Neuronal stem cell (in vitro differentiated cells): ENCODE measurements at regions not wholly inside any gene's neighbourhood (a gene's known extent, or its start where the extent isn't known, plus 50 kb on each side); places are given as distances from the start of the nearest gene placed in this dataset.

ENCODE experiments used
- DNase-seq: peaks from one replicate; pipeline ENCODE4 v3.0.0-alpha.2; 2013; ENCODE audit warnings: low spot score
- H2AFZ ChIP-seq: one replicate; pipeline ENCODE4 v1.6.1; 2013; ENCODE audit warnings: mild to moderate bottlenecking, low read length, inconsistent platforms
- H2AK5ac ChIP-seq: 2 replicates; pipeline ENCODE4 v1.6.1; 2013; ENCODE audit warnings: low read depth, mild to moderate bottlenecking, inconsistent platforms, low read length, moderate library complexity, mixed read lengths
- H2BK120ac ChIP-seq: 2 replicates; pipeline ENCODE4 v1.6.1; 2013; ENCODE audit warnings: low read depth, mild to moderate bottlenecking, inconsistent platforms, low read length, moderate library complexity, mixed read lengths
- H2BK12ac ChIP-seq: one replicate; pipeline ENCODE4 v1.6.1; 2013; ENCODE audit warnings: low read length, inconsistent platforms
- H2BK15ac ChIP-seq: 2 replicates; pipeline ENCODE4 v1.6.1; 2013; ENCODE audit warnings: mild to moderate bottlenecking, low read length, inconsistent platforms, mixed read lengths
- H2BK5ac ChIP-seq: one replicate; pipeline ENCODE4 v1.6.1; 2013; ENCODE audit warnings: inconsistent platforms, mild to moderate bottlenecking, low read length, moderate library complexity
- H3K14ac ChIP-seq: one replicate; pipeline ENCODE4 v1.6.1; 2013; ENCODE audit warnings: low read length, inconsistent platforms
- H3K18ac ChIP-seq: 2 replicates; pipeline ENCODE4 v1.6.1; 2013; ENCODE audit warnings: low read length, inconsistent platforms
- H3K23ac ChIP-seq: 2 replicates; pipeline ENCODE4 v1.6.1; 2013; ENCODE audit warnings: low read depth, mild to moderate bottlenecking, mixed read lengths, low read length, inconsistent platforms; ENCODE audit not compliant: poor library complexity
- H3K27ac ChIP-seq: replicated peaks from 3 replicates; pipeline ENCODE4 v1.5.1; 2013; ENCODE audit warnings: low read length, inconsistent platforms
- H3K27me3 ChIP-seq, 3 experiments: 2 replicates each; pipeline ENCODE4 v1.6.1; 2013; ENCODE audit warnings: low read length in 3 of 3, mild to moderate bottlenecking in 2 of 3, inconsistent platforms in 1 of 3, low read depth in 1 of 3, mixed read lengths in 1 of 3, moderate library complexity in 1 of 3; ENCODE audit not compliant: control insufficient read depth in 3 of 3, insufficient read depth in 3 of 3
- H3K36me3 ChIP-seq, 2 donors: replicated peaks in 1 of 2; 2 replicates each; pipeline ENCODE4 v1.6.1; 2013; ENCODE audit warnings: low read length in 2 of 2; ENCODE audit not compliant: control insufficient read depth in 2 of 2, insufficient read depth in 2 of 2
- H3K4ac ChIP-seq: 2 replicates; pipeline ENCODE4 v1.6.1; 2013; ENCODE audit warnings: inconsistent platforms, mild to moderate bottlenecking, low read length, moderate library complexity
- H3K4me1 ChIP-seq, 2 donors: 1 replicate in 1 of 2; 2 replicates in 1 of 2; pipeline ENCODE4 v1.6.1; 2013; ENCODE audit warnings: low read length in 2 of 2, low read depth in 1 of 2; ENCODE audit not compliant: control insufficient read depth in 2 of 2, insufficient read depth in 1 of 2
- H3K4me2 ChIP-seq: one replicate; pipeline ENCODE4 v1.6.1; 2013; ENCODE audit warnings: mild to moderate bottlenecking, low read length, inconsistent platforms; ENCODE audit not compliant: insufficient read depth, poor library complexity, severe bottlenecking
- H3K4me3 ChIP-seq, 2 donors: 2 replicates each; pipeline ENCODE4 v1.5.1; 2013; ENCODE audit warnings: low read length in 2 of 2, mild to moderate bottlenecking in 2 of 2, inconsistent platforms in 1 of 2, moderate library complexity in 1 of 2
- H3K79me1 ChIP-seq: one replicate; pipeline ENCODE4 v1.6.1; 2013; ENCODE audit warnings: low read depth, mild to moderate bottlenecking, inconsistent platforms, low read length, moderate library complexity
- H3K9ac ChIP-seq: one replicate; pipeline ENCODE4 v1.6.1; 2013; ENCODE audit warnings: mild to moderate bottlenecking, low read depth, low read length, inconsistent platforms; ENCODE audit not compliant: poor library complexity
- H3K9me3 ChIP-seq, 2 donors: replicated peaks in 1 of 2; 2 replicates each; pipeline versions ENCODE3 to v1.6.1; 2013; ENCODE audit warnings: low read length in 2 of 2, mild to moderate bottlenecking in 2 of 2, inconsistent platforms in 1 of 2, low read depth in 1 of 2, mixed read lengths in 1 of 2, moderate library complexity in 1 of 2; ENCODE audit not compliant: control insufficient read depth in 2 of 2, insufficient read depth in 1 of 2
- H4K8ac ChIP-seq: one replicate; pipeline ENCODE4 v1.6.1; 2013; ENCODE audit warnings: low read depth, mild to moderate bottlenecking, inconsistent platforms, low read length, moderate library complexity
- H4K91ac ChIP-seq: one replicate; pipeline ENCODE4 v1.6.1; 2013; ENCODE audit warnings: low read length, low read depth, mild to moderate bottlenecking, inconsistent platforms; ENCODE audit not compliant: poor library complexity
- WGBS, 2 donors: extraction: QIAGEN DNeasy Blood & Tissue Kit; methylation state at CpG; one replicate each; pipeline ENCODE4 v1.1.7; 2013; ENCODE audit warnings: missing lambda C conversion rate in 2 of 2, mixed read lengths in 1 of 2; ENCODE audit not compliant: insufficient read length in 2 of 2, insufficient replicate concordance in 1 of 2; ENCODE audit errors: extremely low coverage in 2 of 2; 5-methylcytosine and 5-hydroxymethylcytosine counted together

DNA sequence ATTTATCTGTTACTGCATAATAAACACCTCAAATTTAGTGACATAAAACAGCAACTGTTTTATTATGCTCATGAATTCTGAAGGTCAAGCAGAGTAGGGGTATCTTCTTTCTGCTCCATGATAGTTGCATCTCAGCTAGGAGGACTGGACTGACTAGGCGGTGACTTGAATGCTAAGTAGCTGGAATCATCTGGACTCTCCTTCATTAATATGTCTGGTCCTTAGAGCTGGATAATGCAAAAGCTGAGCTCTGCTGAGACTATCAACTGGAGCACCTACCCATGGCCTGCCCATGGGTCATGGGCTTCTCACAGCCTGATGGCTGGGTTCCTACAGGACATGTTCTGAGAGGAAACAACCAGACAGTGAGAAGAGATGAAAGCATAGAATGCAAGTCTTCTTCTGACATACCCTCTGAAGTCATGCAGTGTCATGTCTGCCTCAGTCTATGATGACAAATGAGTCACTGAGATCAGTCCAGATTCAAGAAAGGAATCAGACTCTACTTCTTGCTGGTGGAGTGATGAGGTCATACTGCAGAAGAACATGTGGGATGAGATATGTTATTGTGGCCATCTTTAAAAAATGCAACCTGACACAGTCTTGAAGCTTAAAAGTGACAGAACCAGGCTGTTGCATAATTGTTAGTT, 174.2 kb upstream of the OSR1 start:
- H3K4me3 ChIP-seq, result no peak overlapping the region
- no peak overlapping the region for H3K14ac ChIP-seq
- no peak overlapping the region for H2AK5ac ChIP-seq
- no peak overlapping the region for H3K18ac ChIP-seq
- DNase-seq, result no peak
- no CpG with 5 or more reads among the region's 1 CpG for WGBS, 2 donors
- H4K8ac ChIP-seq, result no peak overlapping the region
- H2BK15ac ChIP-seq, result no peak overlapping the region
- no peak overlapping the region for H4K91ac ChIP-seq
- no peak overlapping the region for H2BK5ac ChIP-seq
- H3K4me2 ChIP-seq, result no peak overlapping the region
- no peak overlapping the region for H3K23ac ChIP-seq
- no peaks in the 10 kb centered on the region for H3K36me3 ChIP-seq
- no peak overlapping the region for H3K4ac ChIP-seq
- H2BK120ac ChIP-seq, result no peak overlapping the region
- H2AFZ ChIP-seq, result no peak overlapping the region
- H3K4me1 ChIP-seq, result peaks cover 0 to 9% of the 10 kb centered on the region in 2 donors
- H2BK12ac ChIP-seq, result no peak overlapping the region
- no peak overlapping the region for H3K27ac ChIP-seq
- no peaks in the 10 kb centered on the region for H3K9me3 ChIP-seq
- H3K9ac ChIP-seq, result no peak overlapping the region
- H3K79me1 ChIP-seq, result no peaks in the 10 kb centered on the region
- no peaks in the 10 kb centered on the region for H3K27me3 ChIP-seq

DNA sequence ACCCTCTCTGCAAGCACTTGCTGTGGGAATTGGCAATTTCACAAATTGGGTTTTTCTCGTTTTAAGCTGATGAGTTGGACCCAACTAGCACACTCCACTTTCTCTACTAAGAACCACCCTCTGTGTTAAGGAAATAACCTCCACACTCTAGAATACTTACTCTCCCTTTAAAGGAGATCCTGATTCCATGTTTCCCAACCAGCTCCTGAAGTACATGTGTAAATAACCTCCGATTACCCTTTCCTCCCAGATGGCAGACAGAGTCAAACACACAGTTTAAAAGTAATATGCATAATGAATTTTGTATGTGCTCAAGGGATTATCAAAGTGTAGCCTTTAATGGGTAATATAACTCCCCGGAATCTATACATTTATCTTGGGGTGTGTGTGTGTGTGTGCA, 171.3 kb upstream of the OSR1 start:
- Histone ChIP-seq H3K18ac (no peak overlapping the region), H3K4me2 (no peak overlapping the region), H3K9ac (no peak overlapping the region), H3K9me3 (no peaks in the 10 kb centered on the region), H2BK15ac (no peak overlapping the region), H3K27ac (no peak overlapping the region), H3K4me1 (no peaks in the 10 kb centered on the region), H3K4me3 (no peak overlapping the region), H2BK12ac (no peak overlapping the region), H4K8ac (no peak overlapping the region), H2BK5ac (no peak overlapping the region), H3K27me3 (no peaks in the 10 kb centered on the region), H3K23ac (no peak overlapping the region), H3K36me3 (no peaks in the 10 kb centered on the region), H3K14ac (no peak overlapping the region), H4K91ac (no peak overlapping the region), H2AFZ (no peak overlapping the region), H3K79me1 (no peaks in the 10 kb centered on the region), H3K4ac (no peak overlapping the region), H2BK120ac (no peak overlapping the region), H2AK5ac (no peak overlapping the region)
- DNase-seq, result no peak
- WGBS, 2 donors, result no CpG with 5 or more reads among the region's 3 CpGs

DNA sequence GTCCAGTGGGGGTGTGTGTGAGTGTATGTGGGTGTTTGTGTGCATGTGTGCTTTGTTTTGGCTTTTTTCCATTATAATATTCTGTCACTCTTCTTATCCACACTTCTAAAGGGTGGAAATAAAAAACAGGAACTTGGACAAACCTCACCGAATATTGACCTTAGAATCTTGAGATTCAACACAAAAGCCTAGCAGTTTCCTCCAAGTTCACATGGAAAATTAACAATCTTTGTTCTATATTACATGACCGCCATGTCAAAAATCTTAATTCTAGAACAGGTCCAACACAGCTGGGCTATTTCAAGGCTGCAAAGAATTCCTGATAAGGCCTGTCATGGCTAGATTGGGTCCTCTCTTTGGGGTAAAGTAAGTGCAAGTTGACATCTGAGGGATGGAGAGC, 169.3 kb upstream of the OSR1 start:
- no peaks in the 10 kb centered on the region for H3K9me3 ChIP-seq
- no peak overlapping the region for H2AFZ ChIP-seq
- no peak overlapping the region for H4K91ac ChIP-seq
- no peak overlapping the region for H2BK120ac ChIP-seq
- no peak overlapping the region for H3K18ac ChIP-seq
- no peak overlapping the region for H2BK12ac ChIP-seq
- no peak for DNase-seq
- H3K4me2 ChIP-seq, result no peak overlapping the region
- no CpG with 5 or more reads among the region's 2 CpGs for WGBS, 2 donors
- H3K9ac ChIP-seq, result no peak overlapping the region
- no peak overlapping the region for H3K27ac ChIP-seq
- no peak overlapping the region for H2BK15ac ChIP-seq
- no peaks in the 10 kb centered on the region for H3K4me1 ChIP-seq
- H2BK5ac ChIP-seq, result no peak overlapping the region
- no peaks in the 10 kb centered on the region for H3K79me1 ChIP-seq
- H3K27me3 ChIP-seq, result no peaks in the 10 kb centered on the region
- no peak overlapping the region for H2AK5ac ChIP-seq
- H3K36me3 ChIP-seq, result no peaks in the 10 kb centered on the region
- no peak overlapping the region for H3K4me3 ChIP-seq
- no peak overlapping the region for H3K14ac ChIP-seq
- H4K8ac ChIP-seq, result no peak overlapping the region
- no peak overlapping the region for H3K4ac ChIP-seq
- no peak overlapping the region for H3K23ac ChIP-seq

DNA sequence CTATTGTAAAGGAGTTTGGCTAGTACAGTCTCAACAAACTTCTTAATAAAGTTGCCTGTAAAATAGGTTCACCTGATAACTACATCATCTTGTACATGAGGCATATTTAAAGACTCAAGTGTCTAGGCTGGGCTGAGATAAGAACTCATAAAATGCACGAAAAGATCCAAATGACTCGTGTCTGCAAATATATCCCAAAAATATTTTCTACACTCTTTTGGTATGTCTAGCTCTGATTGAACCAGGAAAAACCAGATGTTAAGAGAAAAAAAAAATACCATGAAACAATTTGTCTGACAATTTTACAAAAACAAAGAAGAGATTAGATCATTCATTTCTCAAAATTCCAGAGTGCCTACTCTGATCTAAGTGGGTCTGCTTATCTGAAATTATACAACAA, 166.9 kb upstream of the OSR1 start:
- Histone ChIP-seq H2BK15ac (no peak overlapping the region), H4K91ac (no peak overlapping the region), H3K4me3 (no peak overlapping the region), H2AK5ac (no peak overlapping the region), H2AFZ (no peak overlapping the region), H3K18ac (no peak overlapping the region), H3K4me1 (no peaks in the 10 kb centered on the region), H2BK12ac (no peak overlapping the region), H3K79me1 (no peaks in the 10 kb centered on the region), H4K8ac (no peak overlapping the region), H3K23ac (no peak overlapping the region), H2BK5ac (no peak overlapping the region), H3K14ac (no peak overlapping the region), H3K4ac (no peak overlapping the region), H3K27me3 (no peaks in the 10 kb centered on the region), H3K27ac (no peak overlapping the region), H3K36me3 (no peaks in the 10 kb centered on the region), H3K9ac (no peak overlapping the region), H2BK120ac (no peak overlapping the region), H3K4me2 (no peak overlapping the region), H3K9me3 (no peaks in the 10 kb centered on the region)
- no peak for DNase-seq
- no CpG with 5 or more reads among the region's 2 CpGs for WGBS, 2 donors
